Neutrophil (primary cell): ENCODE measurements at regions not wholly inside any gene's neighbourhood (a gene's known extent, or its start where the extent isn't known, plus 50 kb on each side); places are given as distances from the start of the nearest gene placed in this dataset.

ENCODE experiments used
- H3K27ac ChIP-seq: fragments of 200-600 bp; sonication (generic); 2 replicates; pipeline ENCODE4 v1.5.1; 2016; ENCODE audit warnings: mild to moderate bottlenecking, moderate library complexity
- H3K27me3 ChIP-seq: fragments of 200-600 bp; sonication (generic); 2 replicates; pipeline ENCODE4 v1.6.0; 2016; ENCODE audit warnings: mild to moderate bottlenecking
- H3K36me3 ChIP-seq: fragments of 200-600 bp; sonication (generic); 2 replicates; pipeline ENCODE4 v1.5.1; 2017
- H3K4me1 ChIP-seq, 2 experiments: fragments of 200-600 bp in 1 of 2; sonication (generic) in 1 of 2; 1 replicate in 1 of 2; 2 replicates in 1 of 2; pipeline versions ENCODE4 v1.5.1 to v1.6.1; 2013 to 2016; ENCODE audit warnings: low read depth in 1 of 2, low read length in 1 of 2, mild to moderate bottlenecking in 1 of 2, moderate library complexity in 1 of 2; ENCODE audit not compliant: control insufficient read depth in 1 of 2, insufficient read depth in 1 of 2
- H3K4me3 ChIP-seq, 2 experiments: fragments of 200-600 bp in 1 of 2; sonication (generic) in 1 of 2; 1 replicate in 1 of 2; 2 replicates in 1 of 2; pipeline ENCODE4 v1.5.1; 2013 to 2016; ENCODE audit warnings: low read depth in 1 of 2, low read length in 1 of 2, mild to moderate bottlenecking in 1 of 2, moderate library complexity in 1 of 2
- H3K9me3 ChIP-seq: fragments of 200-600 bp; sonication (generic); 2 replicates; pipeline ENCODE4 v1.5.1; 2016
- TF ChIP-seq, protein P1 (sequence below): fragments of 200-600 bp; sonication (generic); IDR thresholded peaks from 2 replicates; pipeline ENCODE4 v1.5.1; 2016; ENCODE audit warnings: antibody characterized with exemption

DNA sequence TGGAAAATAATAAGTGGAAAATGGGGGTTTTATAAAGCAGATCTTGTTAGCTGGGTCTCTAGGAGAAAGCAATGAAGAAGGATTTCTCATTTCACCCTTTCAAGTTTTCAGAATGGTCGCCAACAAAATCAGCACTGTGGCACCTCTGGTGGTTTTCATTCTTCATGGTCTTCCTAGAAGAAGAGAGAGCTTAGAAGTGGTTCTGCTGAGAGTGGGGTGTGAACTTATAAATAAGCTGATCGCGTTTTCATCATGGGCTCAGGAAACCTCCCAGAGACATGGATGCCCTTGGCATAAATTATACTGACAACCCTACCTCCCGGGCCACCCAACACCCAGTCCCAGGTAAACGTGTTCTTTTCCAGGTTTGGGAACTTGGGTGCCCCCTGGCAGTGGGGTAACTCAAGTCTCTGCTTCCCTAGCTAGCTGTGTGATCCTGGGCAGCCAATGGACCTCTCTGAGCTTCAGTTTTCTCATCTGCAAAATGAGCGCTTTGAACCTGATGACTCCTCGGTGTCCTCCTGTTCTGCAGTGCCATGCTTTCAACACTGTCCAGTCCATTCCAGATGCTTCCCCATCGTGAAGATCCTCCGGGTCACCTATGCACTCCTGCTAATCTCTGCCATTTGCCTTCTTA is 72.6 kb upstream of the GRAMD1B start:
- Histone ChIP-seq H3K27me3 (peaks cover 82% of the 10 kb centered on the region), H3K4me3 (no peak overlapping the region), H3K27ac (no peak overlapping the region), H3K36me3 (no peaks in the 10 kb centered on the region), H3K4me1 (peaks cover 8 to 9% of the 10 kb centered on the region in 2 experiments), H3K9me3 (no peaks in the 10 kb centered on the region)
- TF ChIP-seq, protein P1, sequence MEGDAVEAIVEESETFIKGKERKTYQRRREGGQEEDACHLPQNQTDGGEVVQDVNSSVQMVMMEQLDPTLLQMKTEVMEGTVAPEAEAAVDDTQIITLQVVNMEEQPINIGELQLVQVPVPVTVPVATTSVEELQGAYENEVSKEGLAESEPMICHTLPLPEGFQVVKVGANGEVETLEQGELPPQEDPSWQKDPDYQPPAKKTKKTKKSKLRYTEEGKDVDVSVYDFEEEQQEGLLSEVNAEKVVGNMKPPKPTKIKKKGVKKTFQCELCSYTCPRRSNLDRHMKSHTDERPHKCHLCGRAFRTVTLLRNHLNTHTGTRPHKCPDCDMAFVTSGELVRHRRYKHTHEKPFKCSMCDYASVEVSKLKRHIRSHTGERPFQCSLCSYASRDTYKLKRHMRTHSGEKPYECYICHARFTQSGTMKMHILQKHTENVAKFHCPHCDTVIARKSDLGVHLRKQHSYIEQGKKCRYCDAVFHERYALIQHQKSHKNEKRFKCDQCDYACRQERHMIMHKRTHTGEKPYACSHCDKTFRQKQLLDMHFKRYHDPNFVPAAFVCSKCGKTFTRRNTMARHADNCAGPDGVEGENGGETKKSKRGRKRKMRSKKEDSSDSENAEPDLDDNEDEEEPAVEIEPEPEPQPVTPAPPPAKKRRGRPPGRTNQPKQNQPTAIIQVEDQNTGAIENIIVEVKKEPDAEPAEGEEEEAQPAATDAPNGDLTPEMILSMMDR, result no peak

DNA sequence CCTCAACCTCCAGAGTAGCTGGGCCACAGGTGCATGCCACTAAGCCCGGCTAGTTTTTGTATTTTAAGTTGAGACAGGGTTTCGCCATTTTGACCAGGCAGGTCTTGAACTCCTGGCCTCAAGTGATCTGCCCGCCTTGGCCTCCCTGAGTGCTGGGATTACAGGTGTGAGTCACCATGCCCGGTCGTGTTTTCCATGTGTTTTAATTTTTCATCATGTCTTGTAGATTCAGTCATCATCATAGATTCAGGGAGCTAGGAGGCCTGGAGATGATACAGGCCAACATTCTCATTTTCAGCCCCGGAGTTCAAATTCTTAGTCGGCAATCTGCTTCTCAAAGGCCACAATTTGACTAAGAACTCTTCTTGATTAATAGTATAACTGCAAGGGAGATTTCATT is 73.5 kb upstream of the GRAMD1B start:
- Histone ChIP-seq H3K27me3 (peaks cover 73% of the 10 kb centered on the region), H3K4me3 (no peak overlapping the region), H3K36me3 (no peaks in the 10 kb centered on the region), H3K9me3 (no peaks in the 10 kb centered on the region), H3K4me1 (peaks cover 8 to 9% of the 10 kb centered on the region in 2 experiments), H3K27ac (no peak overlapping the region)
- TF ChIP-seq, protein P1, result no peak

DNA sequence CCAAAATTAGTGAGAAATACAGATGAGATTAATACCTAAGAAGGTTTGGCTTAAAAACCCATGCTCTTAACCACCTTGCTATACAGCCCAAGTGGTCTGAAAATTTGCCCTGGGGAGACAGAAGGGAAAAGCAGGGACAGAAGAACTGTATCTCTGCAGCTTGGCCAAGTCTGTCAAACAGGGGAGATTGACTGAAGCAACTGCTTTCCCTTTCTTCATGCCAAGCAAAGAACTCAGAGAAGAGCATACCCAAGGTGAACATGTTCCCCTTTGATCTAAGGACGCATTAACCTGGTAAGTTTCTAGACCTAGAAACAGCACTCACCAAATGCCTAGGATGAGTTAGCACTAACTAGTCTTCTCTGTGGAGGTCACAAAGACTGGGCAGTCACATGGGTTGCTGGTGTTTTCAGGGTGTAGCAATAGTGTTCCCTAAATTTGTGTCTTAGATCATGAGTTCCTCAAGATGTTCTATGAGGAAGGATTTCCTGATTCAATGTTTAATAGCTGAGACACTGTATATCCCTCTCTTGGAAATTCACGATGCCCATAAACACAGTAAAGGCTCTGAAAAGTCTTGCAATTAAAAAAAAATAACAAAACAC is 75.6 kb upstream of the GRAMD1B start:
- Histone ChIP-seq H3K27ac (no peak overlapping the region), H3K36me3 (no peaks in the 10 kb centered on the region), H3K27me3 (peaks cover 52% of the 10 kb centered on the region), H3K9me3 (no peaks in the 10 kb centered on the region), H3K4me3 (no peak overlapping the region), H3K4me1 (peaks cover 8 to 9% of the 10 kb centered on the region in 2 experiments)
- TF ChIP-seq, protein P1, result no peak

DNA sequence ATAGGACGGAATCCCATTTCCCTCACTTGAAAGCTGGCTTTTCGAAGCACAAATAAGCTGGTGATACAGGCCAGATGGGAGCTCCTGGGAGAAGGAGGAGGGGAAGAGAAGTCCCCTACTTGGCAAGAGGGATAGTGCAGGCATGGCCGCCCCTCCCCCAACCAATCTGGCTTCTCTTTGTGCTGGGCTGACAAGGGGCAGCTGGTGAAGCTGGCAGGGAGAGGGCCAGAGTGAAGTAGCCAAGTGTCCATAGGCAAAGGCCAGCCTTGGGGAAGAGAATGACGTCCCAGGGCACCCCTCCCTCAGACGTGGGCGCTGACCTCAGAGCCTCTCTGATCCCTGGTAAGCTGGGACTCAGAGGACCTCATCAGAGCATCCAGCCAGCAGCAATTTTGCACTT is 78.7 kb upstream of the GRAMD1B start:
- Histone ChIP-seq H3K27me3 (peaks cover 22% of the 10 kb centered on the region), H3K4me3 (no peak overlapping the region), H3K4me1 (no peaks in the 10 kb centered on the region), H3K27ac (no peak overlapping the region), H3K9me3 (no peaks in the 10 kb centered on the region), H3K36me3 (no peaks in the 10 kb centered on the region)
- TF ChIP-seq, protein P1, result no peak

DNA sequence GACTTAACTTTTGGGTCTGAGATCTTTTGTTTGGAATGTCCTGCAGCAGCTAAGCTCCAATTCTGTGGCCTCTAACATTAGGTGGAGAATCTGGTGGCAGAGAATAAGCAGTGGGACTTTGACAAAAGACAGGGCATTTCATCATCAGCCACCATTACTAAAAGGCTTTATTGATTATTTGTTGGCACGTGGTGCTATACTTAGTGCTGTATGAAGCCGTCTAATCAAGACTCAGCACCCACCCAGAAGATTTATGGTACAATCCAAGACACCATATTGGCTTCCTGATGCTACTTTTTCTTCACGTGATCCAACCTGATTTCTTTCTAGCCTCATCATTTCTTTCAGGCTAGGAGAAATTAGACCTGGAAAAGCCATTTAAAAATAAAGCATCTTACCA is 80.7 kb upstream of the GRAMD1B start:
- H3K27ac ChIP-seq, result no peak overlapping the region
- H3K4me1 ChIP-seq, result no peaks in the 10 kb centered on the region
- no peaks in the 10 kb centered on the region for H3K9me3 ChIP-seq
- H3K36me3 ChIP-seq, result no peaks in the 10 kb centered on the region
- peaks cover 17% of the 10 kb centered on the region for H3K27me3 ChIP-seq
- H3K4me3 ChIP-seq, result no peak overlapping the region
- TF ChIP-seq, protein P1, result no peak
